H1 (cell line): ENCODE measurements at regions not wholly inside any gene's neighbourhood (a gene's known extent, or its start where the extent isn't known, plus 50 kb on each side); places are given as distances from the start of the nearest gene placed in this dataset.

ENCODE experiments used
- CTCF ChIA-PET: fragments of 300-600 bp; sonication (Branson Sonifier 250); formaldehyde crosslinking; loops from one replicate; lab custom pipeline; 2021; ENCODE audit not compliant: partially characterized antibody; lab: Charles Lee
- POLR2A ChIA-PET: fragments of 300-600 bp; sonication (Branson Sonifier 250); formaldehyde crosslinking; loops from one replicate; lab custom pipeline; 2021; ENCODE audit warnings: inconsistent platforms; ENCODE audit not compliant: partially characterized antibody; lab: Charles Lee
- DNase-seq, 2 experiments: peaks; one replicate each; pipeline versions ENCODE4 v3.0.0 to v3.0.0-alpha.2; 2010 to 2022; ENCODE audit warnings: low spot score in 2 of 2, low read depth in 1 of 2, mixed read lengths in 1 of 2
- FAIRE-seq: peaks from 2 replicates; lab custom pipeline; 2011; peaks lifted over from hg19 to GRCh38; lab: Jason Lieb, UNC
- H2AFZ ChIP-seq: 2 replicates; pipeline ENCODE4 v1.8.1; 2012; ENCODE audit warnings: low read length, inconsistent platforms
- H2AK5ac ChIP-seq: 2 replicates; pipeline ENCODE4 v1.6.1; 2013; ENCODE audit warnings: low read depth, low read length
- H2BK120ac ChIP-seq: replicated peaks from 2 replicates; pipeline ENCODE3; 2013; ENCODE audit warnings: low read depth, low read length, inconsistent platforms
- H2BK12ac ChIP-seq: 2 replicates; pipeline ENCODE4 v1.6.1; 2013; ENCODE audit warnings: low read depth, low read length
- H2BK15ac ChIP-seq: 2 replicates; pipeline ENCODE4 v1.6.1; 2013; ENCODE audit warnings: low read length
- H2BK20ac ChIP-seq: 2 replicates; pipeline ENCODE4 v1.6.1; 2013; ENCODE audit warnings: low read length
- H2BK5ac ChIP-seq: 2 replicates; pipeline ENCODE4 v1.6.1; 2013; ENCODE audit warnings: low read depth, low read length
- H3K14ac ChIP-seq: 2 replicates; pipeline ENCODE4 v1.6.1; 2013; ENCODE audit warnings: inconsistent platforms; ENCODE audit not compliant: insufficient read length
- H3K18ac ChIP-seq: 2 replicates; pipeline ENCODE4 v1.6.1; 2013; ENCODE audit warnings: low read length; ENCODE audit errors: extremely low read depth
- H3K23ac ChIP-seq: 2 replicates; pipeline ENCODE4 v1.6.1; 2013; ENCODE audit warnings: inconsistent platforms; ENCODE audit not compliant: insufficient read length
- H3K23me2 ChIP-seq: 2 replicates; pipeline ENCODE4 v1.6.1; 2013; ENCODE audit warnings: low read depth, low read length
- H3K27ac ChIP-seq: 2 replicates; pipeline ENCODE4 v1.6.1; 2011; ENCODE audit warnings: low read depth, low read length, inconsistent platforms
- H3K27me3 ChIP-seq, 4 experiments: replicated peaks in 1 of 4; 1 replicate in 1 of 4; 2 replicates in 3 of 4; pipeline versions ENCODE4 v1.6.1 to v1.8.1; 2011 to 2013; ENCODE audit warnings: low read length in 3 of 4, mild to moderate bottlenecking in 3 of 4, inconsistent platforms in 2 of 4, mixed read lengths in 2 of 4, moderate library complexity in 1 of 4; ENCODE audit not compliant: control insufficient read depth in 3 of 4, insufficient read depth in 3 of 4; ENCODE audit errors: extremely low read depth in 1 of 4
- H3K36me3 ChIP-seq, 4 experiments: 2 replicates each; pipeline versions ENCODE4 v1.6.1 to v1.8.1; 2011 to 2013; ENCODE audit warnings: mild to moderate bottlenecking in 4 of 4, low read length in 3 of 4, moderate library complexity in 2 of 4, control low read depth in 1 of 4, inconsistent platforms in 1 of 4; ENCODE audit not compliant: insufficient read depth in 4 of 4, control insufficient read depth in 2 of 4
- H3K4ac ChIP-seq: replicated peaks from 2 replicates; pipeline ENCODE3; 2013; ENCODE audit warnings: low read length, low read depth, mixed read lengths, inconsistent platforms; ENCODE audit not compliant: insufficient read length
- H3K4me1 ChIP-seq, 4 experiments: replicated peaks in 1 of 4; 1 replicate in 1 of 4; 2 replicates in 3 of 4; pipeline versions ENCODE4 v1.6.1 to v1.8.1; 2011 to 2013; ENCODE audit warnings: low read length in 3 of 4, inconsistent platforms in 2 of 4, mixed read lengths in 1 of 4; ENCODE audit not compliant: insufficient read depth in 4 of 4, control insufficient read depth in 3 of 4
- H3K4me2 ChIP-seq, 2 experiments: 2 replicates each; pipeline versions ENCODE4 v1.6.1 to v1.8.1; 2011 to 2013; ENCODE audit warnings: low read depth in 2 of 2, low read length in 2 of 2, control low read depth in 1 of 2, inconsistent platforms in 1 of 2, mild to moderate bottlenecking in 1 of 2; ENCODE audit not compliant: insufficient read depth in 1 of 2
- H3K4me3 ChIP-seq, 4 experiments: fragments of 200-600, 300-600 bp in 1 of 4; sonication (generic), shearing (Covaris generic), sonication (Bioruptor Twin) in 1 of 4; 2 replicates each; pipeline versions ENCODE4 v1.5.1 to v1.8.1; 2011 to 2016; ENCODE audit warnings: low read length in 4 of 4, low read depth in 3 of 4, control low read depth in 2 of 4, inconsistent platforms in 2 of 4, mild to moderate bottlenecking in 2 of 4, mixed read lengths in 1 of 4, moderate library complexity in 1 of 4; ENCODE audit not compliant: insufficient read depth in 2 of 4; ENCODE audit errors: extremely low read depth in 1 of 4
- H3K56ac ChIP-seq: replicated peaks from 2 replicates; pipeline ENCODE3; 2013; ENCODE audit warnings: low read depth, mild to moderate bottlenecking, mixed read lengths, low read length, inconsistent platforms; ENCODE audit not compliant: insufficient read length
- H3K79me1 ChIP-seq: 2 replicates; pipeline ENCODE4 v1.6.1; 2013; ENCODE audit warnings: low read depth, low read length, control low read depth
- H3K79me2 ChIP-seq, 2 experiments: 2 replicates each; pipeline versions ENCODE4 v1.6.1 to v1.8.1; 2012 to 2013; ENCODE audit warnings: low read length in 2 of 2, mild to moderate bottlenecking in 2 of 2, inconsistent platforms in 1 of 2; ENCODE audit not compliant: insufficient read depth in 2 of 2, control insufficient read depth in 1 of 2
- H3K9ac ChIP-seq, 4 experiments: replicated peaks in 1 of 4; 1 replicate in 1 of 4; 2 replicates in 3 of 4; pipeline versions ENCODE4 v1.6.1 to v1.8.1; 2011 to 2013; ENCODE audit warnings: low read depth in 3 of 4, low read length in 3 of 4, control low read depth in 2 of 4, mild to moderate bottlenecking in 2 of 4, moderate library complexity in 2 of 4, inconsistent platforms in 1 of 4; ENCODE audit errors: extremely low read depth in 1 of 4
- H3K9me3 ChIP-seq, 2 experiments: 2 replicates each; pipeline versions ENCODE4 v1.6.1 to v1.8.1; 2012 to 2013; ENCODE audit warnings: mild to moderate bottlenecking in 2 of 2, moderate library complexity in 2 of 2, control low read depth in 1 of 2, inconsistent platforms in 1 of 2, low read depth in 1 of 2, low read length in 1 of 2, mixed read lengths in 1 of 2; ENCODE audit not compliant: insufficient read depth in 2 of 2
- H4K20me1 ChIP-seq, 2 experiments: replicated peaks in 1 of 2; 2 replicates each; pipeline versions ENCODE3 to v1.8.1; 2011 to 2013; ENCODE audit warnings: inconsistent platforms in 2 of 2, low read length in 2 of 2, mild to moderate bottlenecking in 1 of 2; ENCODE audit not compliant: insufficient read depth in 2 of 2, control insufficient read depth in 1 of 2
- H4K5ac ChIP-seq: 2 replicates; pipeline ENCODE4 v1.6.1; 2013; ENCODE audit warnings: low read length, low read depth, mixed read lengths, inconsistent platforms; ENCODE audit not compliant: insufficient read length
- H4K8ac ChIP-seq: 2 replicates; pipeline ENCODE4 v1.8.0; 2013; ENCODE audit warnings: mild to moderate bottlenecking, moderate library complexity, low read length, inconsistent platforms; ENCODE audit not compliant: insufficient read depth; ENCODE audit errors: extremely low read depth
- H4K91ac ChIP-seq: replicated peaks from 2 replicates; pipeline ENCODE3; 2013; ENCODE audit warnings: low read length, mixed read lengths, inconsistent platforms; ENCODE audit not compliant: insufficient read length
- CEBPB ChIP-seq: IDR thresholded peaks from 2 replicates; pipeline ENCODE4 v1.6.1; 2012; ENCODE audit warnings: low read depth, low read length
- CHD1 ChIP-seq: IDR thresholded peaks from 2 replicates; pipeline ENCODE4 v1.6.1; 2012; ENCODE audit warnings: low read depth, low read length, improper control_type of control experiment
- EZH2 ChIP-seq: fragments of 200-600 bp; sonication (generic); IDR thresholded peaks from 2 replicates; pipeline ENCODE4 v1.7.1; 2012; ENCODE audit warnings: low read depth, mild to moderate bottlenecking, moderate library complexity, low read length, inconsistent platforms; ENCODE audit not compliant: severe bottlenecking
- HDAC2 ChIP-seq, 2 experiments: fragments of 300-600 bp in 1 of 2; sonication (generic) in 1 of 2; IDR thresholded peaks; 2 replicates each; pipeline ENCODE4 v1.6.1; 2011 to 2012; ENCODE audit warnings: low read depth in 2 of 2, low read length in 2 of 2, mild to moderate bottlenecking in 2 of 2, moderate library complexity in 2 of 2, borderline replicate concordance in 1 of 2, inconsistent platforms in 1 of 2
- KDM4A ChIP-seq: IDR thresholded peaks from one replicate; pipeline ENCODE4 v1.7.1; 2012; ENCODE audit warnings: low read depth, mild to moderate bottlenecking, moderate library complexity, low read length, inconsistent platforms; ENCODE audit not compliant: severe bottlenecking
- MAX ChIP-seq: IDR thresholded peaks from 2 replicates; pipeline ENCODE4 v1.6.1; 2012; ENCODE audit warnings: inconsistent platforms
- POU5F1 ChIP-seq: IDR thresholded peaks from 2 replicates; pipeline ENCODE4 v1.6.1; 2011; ENCODE audit warnings: low read depth, mild to moderate bottlenecking, low read length, moderate library complexity
- SAP30 ChIP-seq: fragments of 300-600 bp; sonication (generic); IDR thresholded peaks from 2 replicates; pipeline ENCODE4 v1.7.1; 2012; ENCODE audit warnings: low read length, moderate library complexity, mild to moderate bottlenecking, inconsistent platforms; ENCODE audit not compliant: insufficient read depth, insufficient replicate concordance
- SUZ12 ChIP-seq: fragments of 200-600 bp; sonication (generic); IDR thresholded peaks from 2 replicates; pipeline ENCODE4 v1.6.1; 2012; ENCODE audit warnings: mild to moderate bottlenecking, inconsistent platforms, low read length, moderate library complexity, mixed read lengths
- TAF1 ChIP-seq: IDR thresholded peaks from 2 replicates; pipeline ENCODE4 v1.6.1; 2011; ENCODE audit warnings: mild to moderate bottlenecking, low read depth, low read length
- TAF7 ChIP-seq: optimal IDR thresholded peaks from 2 replicates; pipeline ENCODE3; 2011; ENCODE audit warnings: low read depth, mild to moderate bottlenecking, inconsistent platforms, low read length, moderate library complexity, borderline replicate concordance
- TCF12 ChIP-seq: IDR thresholded peaks from 2 replicates; pipeline ENCODE4 v1.6.1; 2011; ENCODE audit warnings: low read depth, mild to moderate bottlenecking, low read length
- TEAD4 ChIP-seq: IDR thresholded peaks from 2 replicates; pipeline ENCODE4 v1.6.1; 2012; ENCODE audit warnings: low read depth, low read length, inconsistent platforms, mixed read lengths
- YY1 ChIP-seq: IDR thresholded peaks from 2 replicates; pipeline ENCODE4 v1.6.1; 2011; ENCODE audit warnings: low read depth, mild to moderate bottlenecking, low read length
- WGBS, 2 experiments: shearing (Covaris generic) in 1 of 2; methylation state at CpG; one replicate each; pipeline versions ENCODE4 v1.1.6 to v1.1.7; 2013 to 2015; ENCODE audit warnings: low lambda C conversion rate in 2 of 2, mixed read lengths in 2 of 2, inconsistent platforms in 1 of 2, low coverage in 1 of 2, missing lambda C conversion rate in 1 of 2; ENCODE audit not compliant: insufficient replicate concordance in 2 of 2, insufficient coverage in 1 of 2, insufficient read length in 1 of 2; ENCODE audit errors: extremely low coverage in 1 of 2, missing lambda C conversion rate in 1 of 2; 5-methylcytosine and 5-hydroxymethylcytosine counted together

DNA sequence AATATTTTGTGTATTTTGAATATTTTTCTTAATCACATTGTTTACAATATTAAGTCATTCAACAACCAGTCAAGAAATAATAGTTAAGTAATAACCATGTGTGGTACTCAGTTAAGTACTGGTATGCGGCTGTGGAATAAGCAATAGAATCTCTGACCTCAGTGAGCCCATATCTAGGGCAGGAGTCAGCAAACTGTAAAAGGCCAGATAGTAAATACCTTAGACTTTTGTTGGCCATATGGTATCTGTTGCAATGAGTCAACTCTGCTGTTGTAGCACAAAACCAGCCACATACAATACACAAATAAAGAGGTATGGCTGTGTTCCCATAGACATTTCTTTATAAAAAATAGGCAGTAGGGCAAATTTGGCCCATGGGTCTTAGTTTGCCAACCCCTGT is 311.6 kb upstream of the SEMA3A start:
- Histone ChIP-seq H3K23ac (no peak overlapping the region), H2BK12ac (no peak overlapping the region), H3K4me1 (no peaks in the 10 kb centered on the region; a peak in 1 of 7 replicates), H3K4me2 (no peak overlapping the region), H4K8ac (no peak overlapping the region), H2BK20ac (no peak overlapping the region), H3K79me1 (no peaks in the 10 kb centered on the region), H3K27ac (no peak overlapping the region), H3K4ac (no peak overlapping the region), H4K20me1 (no peaks in the 10 kb centered on the region), H3K9me3 (no peaks in the 10 kb centered on the region), H2BK120ac (no peak overlapping the region), H3K79me2 (no peaks in the 10 kb centered on the region), H3K14ac (no peak overlapping the region), H3K56ac (no peak overlapping the region), H3K36me3 (no peaks in the 10 kb centered on the region), H3K4me3 (no peak overlapping the region), H2AFZ (no peak overlapping the region), H3K9ac (no peak overlapping the region), H3K23me2 (no peaks in the 10 kb centered on the region), H2BK15ac (no peak overlapping the region), H2AK5ac (no peak overlapping the region), H4K91ac (no peak overlapping the region), H3K18ac (no peak overlapping the region), H3K27me3 (no peaks in the 10 kb centered on the region), H4K5ac (no peak overlapping the region), H2BK5ac (no peak overlapping the region)
- FAIRE-seq (no peak), DNase-seq (no peak)
- WGBS, 2 experiments: 96% methylated on average over 1 of the region's 1 CpG; no CpG with 5 or more reads in 1 of the 2 experiments
- TF ChIP-seq EZH2 (no peak), MAX (no peak), TAF7 (no peak), KDM4A (no peak), SUZ12 (no peak), TCF12 (no peak), POU5F1 (no peak), HDAC2 (IDR thresholded peaks at IDR 0.05; ENCODE audit: borderline replicate concordance in 1 of 2, low read depth in 2 of 2, low read length in 2 of 2) (no peak), YY1 (no peak), TEAD4 (no peak), CHD1 (no peak), CEBPB (no peak), SAP30 (no peak), TAF1 (no peak)
- POLR2A ChIA-PET: no interaction called here
- CTCF ChIA-PET: no interaction called here
